ENCODE measurements at regions not wholly inside any gene's neighbourhood (a gene's known extent, or its start where the extent isn't known, plus 50 kb on each side); places are given as distances from the start of the nearest gene placed in this dataset.

GRCh38 chr7:33701189-33701740, 204.1 kb upstream of the BMPER start:
- TF ChIP-seq CTCF (IDR thresholded peaks at IDR 0.05; ENCODE audit: low read length) (no peak), EZH2 (optimal IDR thresholded peaks at IDR 0.05; ENCODE audit: low read depth, low read length) (no peak)

All from MM.1S (cell line).